SK-N-SH (cell line): ENCODE measurements at regions not wholly inside any gene's neighbourhood (a gene's known extent, or its start where the extent isn't known, plus 50 kb on each side); places are given as distances from the start of the nearest gene placed in this dataset.
A peak's percentile ranks its signal among the peaks of the same experiment; 100 is the strongest.

Experiments
- CTCF ChIA-PET: fragments of 300-600, 350-600 bp; formaldehyde crosslinking; extraction: SDS; loops from one replicate; lab custom pipeline; 2021; lab: Yijun Ruan, JAX
- POLR2A ChIA-PET: fragments of 350-600 bp; sonication (Branson Sonifier 250); formaldehyde crosslinking; extraction: SDS; loops from one replicate; lab custom pipeline; 2020; ENCODE audit warnings: antibody characterized with exemption, inconsistent platforms; lab: Yijun Ruan, JAX
- DNase-seq: peaks from one replicate; pipeline ENCODE4 v3.0.0; 2012
- H2AFZ ChIP-seq: fragments of 200-600 bp; sonication (generic); 2 replicates; pipeline ENCODE4 v1.8.1; 2016; ENCODE audit warnings: antibody characterized with exemption, mild to moderate bottlenecking, low read depth
- H3F3A ChIP-seq: fragments of 200-600 bp; sonication (generic); replicated peaks from 2 replicates; pipeline ENCODE3; 2016; ENCODE audit warnings: antibody characterized with exemption, mild to moderate bottlenecking; ENCODE audit not compliant: insufficient read depth
- H3K27ac ChIP-seq, 2 experiments: fragments of 200-500 bp in 1 of 2; fragments of 200-600 bp in 1 of 2; sonication (Bioruptor generic) in 1 of 2; sonication (generic), shearing (Covaris generic) in 1 of 2; 2 replicates each; pipeline versions ENCODE4 v1.5.1 to v1.6.1; 2014 to 2016; ENCODE audit warnings: low read depth in 2 of 2, inconsistent platforms in 1 of 2, low read length in 1 of 2, mild to moderate bottlenecking in 1 of 2, mixed read lengths in 1 of 2
- H3K27me3 ChIP-seq: fragments of 200-600 bp; sonication (generic), shearing (Covaris generic); 2 replicates; pipeline ENCODE4 v1.6.1; 2016; ENCODE audit warnings: mixed run types; ENCODE audit not compliant: insufficient read depth
- H3K36me3 ChIP-seq, 2 experiments: fragments of 200-500 bp in 1 of 2; fragments of 200-600 bp in 1 of 2; sonication (Bioruptor generic) in 1 of 2; sonication (generic) in 1 of 2; replicated peaks in 1 of 2; 2 replicates each; pipeline versions ENCODE3 to v1.5.1; 2014 to 2016; ENCODE audit warnings: low read length in 1 of 2, mild to moderate bottlenecking in 1 of 2; ENCODE audit not compliant: insufficient read depth in 2 of 2, control insufficient read depth in 1 of 2
- H3K4me1 ChIP-seq, 2 experiments: fragments of 200-500 bp in 1 of 2; fragments of 200-600 bp in 1 of 2; sonication (Bioruptor generic) in 1 of 2; sonication (generic), shearing (Covaris generic) in 1 of 2; 2 replicates each; pipeline versions ENCODE4 v1.5.1 to v1.6.1; 2014 to 2016; ENCODE audit warnings: low read depth in 1 of 2, low read length in 1 of 2, mixed run types in 1 of 2; ENCODE audit not compliant: insufficient read depth in 2 of 2, control insufficient read depth in 1 of 2
- H3K4me2 ChIP-seq: fragments of 200-600 bp; sonication (generic), shearing (Covaris generic); 2 replicates; pipeline ENCODE4 v1.6.1; 2017; ENCODE audit warnings: mixed run types
- H3K4me3 ChIP-seq, 2 experiments: fragments of 200-500 bp in 1 of 2; fragments of 200-600 bp in 1 of 2; sonication (Bioruptor generic) in 1 of 2; sonication (generic), shearing (Covaris generic) in 1 of 2; 2 replicates each; pipeline versions ENCODE4 v1.5.1 to v1.8.1; 2014 to 2016; ENCODE audit warnings: low read depth in 2 of 2, inconsistent platforms in 1 of 2, low read length in 1 of 2, mild to moderate bottlenecking in 1 of 2, mixed read lengths in 1 of 2, moderate library complexity in 1 of 2
- H3K79me2 ChIP-seq: fragments of 200-600 bp; sonication (generic); 2 replicates; pipeline ENCODE4 v1.8.1; 2017; ENCODE audit warnings: mild to moderate bottlenecking; ENCODE audit not compliant: insufficient read depth
- H3K9ac ChIP-seq: fragments of 200-600 bp; sonication (generic); 2 replicates; pipeline ENCODE4 v1.6.1; 2017; ENCODE audit warnings: mixed run types
- H3K9me2 ChIP-seq: fragments of 200-600 bp; sonication (generic); 2 replicates; pipeline ENCODE4 v1.6.1; 2017; ENCODE audit warnings: mixed run types
- H3K9me3 ChIP-seq: fragments of 200-600 bp; sonication (generic); 2 replicates; pipeline ENCODE4 v1.6.1; 2017; ENCODE audit warnings: mixed run types, mild to moderate bottlenecking, moderate library complexity
- H4K20me1 ChIP-seq: fragments of 200-600 bp; sonication (generic); 2 replicates; pipeline ENCODE4 v1.6.1; 2017; ENCODE audit warnings: mild to moderate bottlenecking, mixed run types; ENCODE audit not compliant: insufficient read depth
- CTCF ChIP-seq: fragments of 200-600 bp; sonication (generic); IDR thresholded peaks from 2 replicates; pipeline ENCODE4 v1.6.1; 2017; ENCODE audit warnings: antibody characterized with exemption, mild to moderate bottlenecking, moderate library complexity
- MAX ChIP-seq: IDR thresholded peaks from 2 replicates; pipeline ENCODE4 v1.4.0; 2012; ENCODE audit warnings: low read depth
- MEF2A ChIP-seq: IDR thresholded peaks from 2 replicates; pipeline ENCODE4 v1.4.0; 2012; ENCODE audit warnings: low read depth, borderline replicate concordance
- SIN3A ChIP-seq: IDR thresholded peaks from 2 replicates; pipeline ENCODE4 v1.6.1; 2012; ENCODE audit warnings: low read depth, mild to moderate bottlenecking, low read length, moderate library complexity, borderline replicate concordance
- SMC3 ChIP-seq: IDR thresholded peaks from 2 replicates; pipeline ENCODE4 v1.6.1; 2012; ENCODE audit warnings: low read depth, low read length, improper control_type of control experiment
- TAF1 ChIP-seq: IDR thresholded peaks from 2 replicates; pipeline ENCODE4 v1.6.1; 2012; ENCODE audit warnings: low read depth, mild to moderate bottlenecking, low read length, moderate library complexity, borderline replicate concordance
- TEAD4 ChIP-seq: IDR thresholded peaks from 2 replicates; pipeline ENCODE4 v1.4.0; 2012; ENCODE audit warnings: mild to moderate bottlenecking, borderline replicate concordance; ENCODE audit not compliant: insufficient read depth
- WGBS: methylation state at CpG from one replicate; pipeline ENCODE4 v1.1.6; 2017; ENCODE audit warnings: low lambda C conversion rate; 5-methylcytosine and 5-hydroxymethylcytosine counted together

GRCh38 chr10:21020545-21020944 is 123.4 kb upstream of the NEBL start:
- H3F3A ChIP-seq = no peaks in the 10 kb centered on the region
- ChIA-PET POLR2A (no interaction called here), CTCF (interaction anchor here (0.8 to 1.4 kb wide), 3 partner anchors 21 to 58 kb away, joined by 3 to 5 read pairs (median 3); no protein-coding TSS in a partner anchor)
- no peaks in the 10 kb centered on the region; a peak in 1 of 4 replicates for H3K4me1 ChIP-seq
- no peaks in the 10 kb centered on the region for H3K9me3 ChIP-seq
- no peaks in the 10 kb centered on the region for H3K79me2 ChIP-seq
- H3K4me3 ChIP-seq = no peak overlapping the region
- no peaks in the 10 kb centered on the region for H3K36me3 ChIP-seq
- peak; percentile 19 for DNase-seq
- WGBS = 85% methylated on average over 7 of the region's 7 CpGs
- no peak overlapping the region for H3K27ac ChIP-seq
- H3K9ac ChIP-seq = no peak overlapping the region
- no peak for TF ChIP-seq MEF2A
- peak; percentile 45 for TF ChIP-seq CTCF
- TF ChIP-seq SMC3 = peak; percentile 15; the same call in 1 of the 2 replicates
- TF ChIP-seq, all 33 proteins: peak for 2
- Histone ChIP-seq H3K9me2 (no peaks in the 10 kb centered on the region), H3K27me3 (no peaks in the 10 kb centered on the region), H3K4me2 (no peak overlapping the region), H4K20me1 (no peaks in the 10 kb centered on the region), H2AFZ (no peak overlapping the region)

- Histone ChIP-seq H3K9ac (no peak overlapping the region), H3F3A (no peaks in the 10 kb centered on the region), H3K4me1 (no peaks in the 10 kb centered on the region; a peak in 1 of 4 replicates), H3K4me2 (no peak overlapping the region), H3K4me3 (no peak overlapping the region), H3K27ac (no peak overlapping the region), H3K9me2 (no peaks in the 10 kb centered on the region), H3K27me3 (no peaks in the 10 kb centered on the region), H3K36me3 (no peaks in the 10 kb centered on the region), H2AFZ (no peak overlapping the region), H4K20me1 (no peaks in the 10 kb centered on the region), H3K9me3 (no peaks in the 10 kb centered on the region), H3K79me2 (no peaks in the 10 kb centered on the region)
- POLR2A ChIA-PET = no interaction called here
- WGBS = 84% methylated on average over 6 of the region's 6 CpGs
- CTCF ChIA-PET = interaction anchor here (0.9 to 1.2 kb wide), 2 partner anchors 9 to 11 kb away, joined by 3 read pairs; no protein-coding TSS in a partner anchor
- no peak for DNase-seq
- TF ChIP-seq TEAD4 = no peak
These were observed 122.3 kb upstream of the NEBL start for GRCh38 chr10:21019436-21019835.

GRCh38 chr10:21015851-21016250 is 118.7 kb upstream of the NEBL start:
- Histone ChIP-seq H3K4me2 (no peak overlapping the region), H3F3A (no peaks in the 10 kb centered on the region), H3K9me2 (no peaks in the 10 kb centered on the region), H3K4me1 (no peaks in the 10 kb centered on the region), H2AFZ (no peak overlapping the region), H3K9me3 (no peaks in the 10 kb centered on the region), H3K4me3 (no peak overlapping the region), H4K20me1 (no peaks in the 10 kb centered on the region), H3K27me3 (no peaks in the 10 kb centered on the region), H3K9ac (no peak overlapping the region), H3K27ac (no peak overlapping the region; a peak in 1 of 4 replicates), H3K36me3 (no peaks in the 10 kb centered on the region), H3K79me2 (no peaks in the 10 kb centered on the region)
- TF ChIP-seq CTCF (no peak), MAX (no peak), SMC3 (no peak), SIN3A (no peak), TAF1 (no peak)
- WGBS = 85% methylated on average over 4 of the region's 4 CpGs
- CTCF ChIA-PET = no interaction called here
- DNase-seq = no peak
- POLR2A ChIA-PET = no interaction called here
